ENCODE measurements at regions not wholly inside any gene's neighbourhood (a gene's known extent, or its start where the extent isn't known, plus 50 kb on each side); places are given as distances from the start of the nearest gene placed in this dataset.

GRCh38 chr21:15309721-15310120 lies 244.9 kb upstream of the NRIP1 start:
- TF ChIP-seq POLR2AphosphoS5 (IDR thresholded peaks at IDR 0.05; ENCODE audit: borderline replicate concordance, low read depth, low read length), result no peak
- no peak for TF ChIP-seq EZH2 (IDR thresholded peaks at IDR 0.05)

Data from SK-N-MC (cell line).